Ishikawa (cell line): ENCODE measurements at regions not wholly inside any gene's neighbourhood (a gene's known extent, or its start where the extent isn't known, plus 50 kb on each side); places are given as distances from the start of the nearest gene placed in this dataset.

ENCODE experiments used
- EP300 ChIP-seq: IDR thresholded peaks from 2 replicates; pipeline ENCODE4 v1.6.1; 2012; ENCODE audit warnings: borderline replicate concordance
- FOXM1 ChIP-seq: IDR thresholded peaks from 2 replicates; pipeline ENCODE4 v1.6.1; 2012; ENCODE audit warnings: low read depth, borderline replicate concordance
- RAD21 ChIP-seq: IDR thresholded peaks from 2 replicates; pipeline ENCODE4 v1.6.1; 2012; ENCODE audit warnings: low read depth
- REST ChIP-seq: IDR thresholded peaks from 2 replicates; pipeline ENCODE4 v1.6.1; 2012; ENCODE audit warnings: low read depth, mild to moderate bottlenecking
- TEAD4 ChIP-seq: IDR thresholded peaks from 2 replicates; pipeline ENCODE4 v1.6.1; 2012
- USF1 ChIP-seq: IDR thresholded peaks from 2 replicates; pipeline ENCODE4 v1.6.1; 2012
- ZBTB7A ChIP-seq: IDR thresholded peaks from 2 replicates; pipeline ENCODE4 v1.6.1; 2012; ENCODE audit warnings: low read depth

GRCh38 chr2:222804351-222804750 lies 56.5 kb upstream of the ACSL3 start:
- no peak for TF ChIP-seq FOXM1
- TF ChIP-seq TEAD4: no peak
- no peak for TF ChIP-seq USF1
- TF ChIP-seq REST: no peak
- no peak for TF ChIP-seq RAD21
- no peak for TF ChIP-seq ZBTB7A
- TF ChIP-seq EP300: no peak
